Left colon (tissue), 2 donors: ENCODE measurements at regions not wholly inside any gene's neighbourhood (a gene's known extent, or its start where the extent isn't known, plus 50 kb on each side); places are given as distances from the start of the nearest gene placed in this dataset.

Experiments used
- ATAC-seq: fragments of 200-7000 bp; cut with Tn5 transposase; one replicate; pipeline ENCODE4 v1.9.1; 2020; ENCODE audit warnings: mild to moderate bottlenecking, moderate library complexity
- DNase-seq, 2 donors: peaks; one replicate each; pipeline ENCODE4 v3.0.0-alpha.2; 2020
- intact Hi-C, 2 donors: fragments of 100-400 bp; cut with DNase I in 1 of 2; cut with micrococcal nuclease in 1 of 2; formaldehyde crosslinking; loops; one replicate each; pipeline versions ENCODE4 v1.11.2 to v1.14.0; 2022; cut with DNase I, micrococcal nuclease
- donor health status: DM: no; HTN: no; CAD: no.
- donor health status: DM: yes; HTN: yes; CAD: no.

DNA sequence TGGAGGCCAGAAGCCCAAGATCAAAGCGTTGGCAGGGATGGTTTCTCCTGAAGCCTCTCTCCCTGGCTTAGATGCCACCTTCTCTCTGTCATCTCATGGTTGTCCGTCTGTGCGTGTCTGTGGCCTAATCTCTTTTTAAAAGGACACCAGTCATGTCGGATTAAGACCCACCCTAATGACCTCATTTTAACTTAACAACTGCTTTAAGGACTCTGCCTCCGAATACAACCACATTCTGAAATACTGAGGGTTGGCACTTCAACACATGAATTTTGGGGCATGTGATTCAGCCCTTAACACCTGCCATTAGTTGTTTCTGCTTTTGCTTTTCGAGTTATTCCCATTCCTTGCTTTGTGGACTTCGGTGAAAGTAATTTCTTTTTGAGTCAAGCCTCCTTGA lies 97.8 kb upstream of the SMIM21 start:
- DNase-seq, result no peak
- intact Hi-C loops, result no loop called here
- ATAC-seq, result no peak

DNA sequence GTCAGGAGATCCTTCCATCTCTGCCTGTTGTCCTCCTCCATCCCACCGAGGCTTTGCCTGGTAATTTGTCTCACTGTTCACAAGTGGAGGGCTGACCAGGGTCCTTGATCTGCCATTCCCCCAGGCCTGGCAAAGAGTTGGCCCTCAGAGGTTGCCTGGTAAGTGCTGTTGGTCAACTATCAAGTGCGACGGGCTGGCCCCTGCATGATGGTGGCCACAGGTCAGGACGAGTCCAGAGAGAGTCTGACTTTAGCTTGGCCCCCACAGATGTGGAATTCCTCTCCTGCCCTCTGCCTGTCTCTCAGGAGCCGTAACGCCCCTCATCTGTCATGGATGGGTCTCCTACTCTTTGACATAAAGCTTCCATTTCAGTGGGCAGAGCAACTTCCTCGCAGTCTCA lies 97.3 kb upstream of the SMIM21 start:
- no peak for DNase-seq
- intact Hi-C loops, result no loop called here
- no peak for ATAC-seq

DNA sequence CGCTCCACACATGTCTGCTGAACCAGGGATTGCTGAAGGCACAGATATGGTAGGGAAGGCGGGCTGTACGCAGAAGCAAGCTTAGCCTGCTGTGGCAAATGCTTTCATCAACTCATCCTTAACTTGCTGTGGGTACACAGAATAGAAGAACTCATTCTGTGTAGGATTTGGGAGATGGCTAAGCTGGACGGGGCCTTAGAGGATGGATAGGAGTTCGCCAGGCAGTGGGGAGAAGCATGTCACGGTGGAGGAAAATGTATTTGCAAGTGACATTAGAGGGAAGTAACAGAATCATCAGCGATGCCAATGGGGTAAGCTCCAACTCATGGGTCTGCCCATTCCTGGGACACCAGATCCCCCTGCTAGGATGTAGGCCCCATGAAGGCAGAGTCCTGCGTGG lies 96.7 kb upstream of the SMIM21 start:
- no peak for DNase-seq
- ATAC-seq, result no peak
- intact Hi-C loops, result no loop called here

DNA sequence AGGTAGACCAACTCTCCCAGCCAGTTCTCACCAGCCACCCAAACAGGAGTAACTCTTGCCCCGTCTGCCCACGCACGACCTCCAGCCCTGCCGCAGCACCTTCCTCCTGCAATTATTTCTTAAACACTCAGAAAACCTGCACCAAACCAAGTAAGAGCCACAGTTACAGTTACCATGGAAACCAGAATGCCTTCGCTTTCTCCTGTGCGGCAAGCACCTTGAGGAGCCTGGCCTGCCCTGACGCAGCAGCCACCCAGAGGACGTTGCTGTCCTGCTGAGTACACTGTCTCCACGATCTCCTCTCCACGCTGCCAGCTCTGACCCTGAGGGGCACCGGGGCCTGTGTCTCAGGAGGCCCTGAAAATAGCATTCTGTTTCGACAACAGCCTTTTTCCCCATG lies 94.3 kb upstream of the SMIM21 start:
- ATAC-seq (no peak), DNase-seq (no peak)
- intact Hi-C loops, result no loop called here

DNA sequence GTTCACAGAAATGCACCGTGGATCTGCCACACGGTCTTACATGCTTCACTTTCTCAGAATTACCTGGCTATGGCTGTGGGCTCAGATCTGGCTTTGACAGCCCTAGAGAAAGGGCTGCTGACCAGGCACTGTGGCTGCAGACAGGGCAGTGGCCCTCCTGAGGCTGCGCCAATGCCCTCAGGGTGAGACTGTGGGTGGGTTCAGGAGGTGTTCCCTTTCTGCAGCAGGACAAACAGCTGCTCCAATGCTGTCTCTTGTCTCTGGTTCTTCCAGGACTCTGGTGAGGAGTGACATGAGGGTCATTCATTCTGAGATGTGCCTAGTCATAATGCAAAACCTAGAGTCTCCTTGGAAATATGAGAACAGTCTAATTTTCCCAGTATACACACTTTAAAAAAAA lies 90.5 kb upstream of the SMIM21 start:
- intact Hi-C loops, result no loop called here
- ATAC-seq (no peak), DNase-seq (no peak)

DNA sequence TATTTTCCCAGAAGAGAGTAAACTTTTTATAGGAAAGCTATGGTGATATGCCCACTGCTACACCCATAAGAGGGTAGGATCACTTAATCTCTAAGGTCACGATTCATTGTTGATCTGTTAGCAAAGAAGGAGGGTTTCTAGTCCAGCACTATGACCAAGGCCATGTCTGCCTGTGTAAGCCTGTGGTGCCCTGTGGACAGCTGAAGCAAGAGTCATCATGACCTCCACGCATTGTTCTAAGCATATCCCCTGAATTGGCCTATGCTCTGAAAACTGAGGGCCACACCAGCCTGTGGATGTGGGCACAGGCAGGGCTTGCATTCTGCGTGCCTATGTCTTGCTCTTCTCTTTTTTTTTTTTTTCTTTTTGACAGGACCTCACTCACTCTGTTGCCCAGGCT lies 89.8 kb upstream of the SMIM21 start:
- intact Hi-C loops, result no loop called here
- DNase-seq (no peak), ATAC-seq (no peak)

DNA sequence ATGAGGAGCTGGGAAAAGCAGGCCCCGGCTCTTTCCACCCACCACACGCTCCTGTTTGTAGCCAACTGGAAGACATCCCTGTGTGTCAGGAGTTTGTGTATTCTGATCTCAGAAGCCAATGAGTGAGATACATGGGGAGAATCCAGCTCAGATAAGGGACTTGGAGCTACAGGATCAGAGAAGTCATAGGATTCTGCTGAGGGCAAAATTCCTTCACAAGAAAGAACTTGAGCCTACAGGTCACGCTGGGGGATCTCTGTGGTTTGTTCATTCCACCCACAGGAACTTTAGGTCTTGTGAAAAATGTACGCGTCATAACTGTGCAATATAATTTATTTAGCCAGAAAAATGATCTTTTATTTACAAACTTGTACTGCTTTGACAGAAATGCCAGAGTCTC lies 80.1 kb upstream of the SMIM21 start:
- intact Hi-C loops, result no loop called here
- ATAC-seq (no peak), DNase-seq (no peak)

DNA sequence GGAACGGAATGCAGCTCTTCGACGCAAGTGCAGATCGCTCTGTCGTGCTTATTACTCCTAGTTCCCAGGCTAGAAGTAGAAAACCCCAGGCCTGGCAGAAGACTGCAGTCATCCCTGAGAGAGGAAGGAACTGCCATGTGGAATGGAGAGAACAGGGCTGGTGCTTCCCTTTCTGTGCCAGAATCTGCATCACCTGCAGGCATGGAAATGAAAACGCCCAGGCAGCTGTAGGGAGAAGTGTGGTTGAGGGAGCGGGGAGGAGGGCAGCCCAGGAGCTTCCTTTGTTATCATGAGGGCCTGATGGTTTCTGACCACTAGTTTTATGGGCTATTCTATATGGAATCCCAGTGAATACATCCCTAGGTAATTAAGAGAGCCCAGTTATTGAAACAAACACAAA lies 79.4 kb upstream of the SMIM21 start:
- no peak for DNase-seq
- intact Hi-C loops, result no loop called here
- ATAC-seq, result no peak

GRCh38 chr18:75504469-75504868 lies 77.0 kb upstream of the SMIM21 start:
- no peak for ATAC-seq
- intact Hi-C loops, result no loop called here
- no peak for DNase-seq

GRCh38 chr18:75503615-75504014 lies 76.1 kb upstream of the SMIM21 start:
- DNase-seq (no peak), ATAC-seq (no peak)
- intact Hi-C loops, result no loop called here

DNA sequence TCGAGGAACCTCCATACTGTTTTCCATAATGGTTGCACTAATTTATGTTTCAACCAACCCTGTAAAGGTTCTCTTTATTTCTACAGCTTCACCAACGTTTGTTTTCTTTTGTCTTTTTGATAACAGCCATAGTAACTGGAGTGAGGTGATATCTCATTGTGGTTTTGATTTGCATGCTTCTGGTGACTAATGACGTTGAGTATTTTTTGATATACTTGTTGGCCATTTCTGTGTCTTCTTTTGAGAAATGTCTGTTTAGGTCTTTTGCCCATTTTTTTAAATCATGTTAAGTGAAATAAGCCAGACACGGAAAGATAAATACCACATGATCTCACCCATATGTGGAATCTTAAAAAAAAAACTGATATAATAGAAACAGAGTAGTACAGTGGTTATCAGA lies 74.8 kb upstream of the SMIM21 start:
- ATAC-seq, result no peak
- intact Hi-C loops, result no loop called here
- no peak for DNase-seq

DNA sequence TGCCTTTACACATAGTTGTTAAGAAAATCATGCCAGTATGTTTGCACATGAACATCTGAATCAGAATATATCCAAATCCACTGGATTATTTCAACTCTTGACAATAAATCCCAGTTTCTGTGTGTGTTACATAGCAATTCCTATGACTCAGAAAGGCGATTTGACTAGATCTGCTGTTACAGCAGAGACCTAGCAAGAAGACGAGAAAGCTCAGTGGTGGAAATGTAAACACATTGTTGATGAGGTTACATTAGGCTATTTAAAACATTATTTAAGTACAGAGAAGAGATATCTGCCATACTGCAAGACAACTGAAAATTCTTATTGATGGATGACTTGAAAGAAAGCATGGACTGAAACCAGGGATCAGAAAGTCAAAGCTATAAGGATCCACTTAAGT lies 73.0 kb upstream of the SMIM21 start:
- intact Hi-C loops, result no loop called here
- no peak for ATAC-seq
- no peak for DNase-seq

GRCh38 chr18:75497576-75498235 lies 70.2 kb upstream of the SMIM21 start:
- ATAC-seq (no peak), DNase-seq (no peak)
- intact Hi-C loops, result no loop called here

GRCh38 chr18:75496151-75496550 lies 68.6 kb upstream of the SMIM21 start:
- intact Hi-C loops, result no loop called here
- DNase-seq (no peak), ATAC-seq (no peak)

DNA sequence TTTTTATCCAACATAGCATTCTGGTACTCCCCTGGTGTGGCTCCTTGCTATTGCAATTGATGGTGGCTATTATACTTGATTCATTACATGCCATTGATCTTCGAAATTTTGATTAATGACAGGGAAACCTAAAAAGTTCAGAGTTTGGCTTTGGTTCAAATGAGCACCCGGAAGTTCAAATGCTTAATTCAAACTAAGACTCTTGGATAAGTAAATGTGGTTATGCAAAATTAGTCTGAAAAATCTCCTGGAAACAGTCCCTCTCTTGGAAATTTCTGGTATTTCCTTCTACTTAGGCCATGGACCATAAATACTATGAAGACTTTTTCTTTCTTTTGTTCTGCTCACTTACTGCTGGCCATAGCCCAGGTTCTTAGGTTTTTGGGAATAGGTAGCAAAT lies 65.3 kb upstream of the SMIM21 start:
- no peak for ATAC-seq
- intact Hi-C loops, result no loop called here
- DNase-seq, result no peak

GRCh38 chr18:75491361-75491760 lies 63.9 kb upstream of the SMIM21 start:
- DNase-seq (no peak), ATAC-seq (no peak)
- intact Hi-C loops, result no loop called here

GRCh38 chr18:75489493-75490190 lies 62.1 kb upstream of the SMIM21 start:
- DNase-seq (no peak), ATAC-seq (no peak)
- intact Hi-C loops, result no loop called here

GRCh38 chr18:75483662-75484061 lies 56.2 kb upstream of the SMIM21 start:
- intact Hi-C loops, result loop anchor here in 1 of 2 donors (5.0 kb wide), 1 partner anchor 831 kb away; no protein-coding TSS in a partner anchor
- DNase-seq, result no peak
- no peak for ATAC-seq

- intact Hi-C loops, result loop anchor here in 1 of 2 donors (5.0 kb wide), 1 partner anchor 831 kb away; no protein-coding TSS in a partner anchor
- DNase-seq (no peak), ATAC-seq (no peak)
Measured at GRCh38 chr18:75482880-75483279, 55.4 kb upstream of the SMIM21 start.

DNA sequence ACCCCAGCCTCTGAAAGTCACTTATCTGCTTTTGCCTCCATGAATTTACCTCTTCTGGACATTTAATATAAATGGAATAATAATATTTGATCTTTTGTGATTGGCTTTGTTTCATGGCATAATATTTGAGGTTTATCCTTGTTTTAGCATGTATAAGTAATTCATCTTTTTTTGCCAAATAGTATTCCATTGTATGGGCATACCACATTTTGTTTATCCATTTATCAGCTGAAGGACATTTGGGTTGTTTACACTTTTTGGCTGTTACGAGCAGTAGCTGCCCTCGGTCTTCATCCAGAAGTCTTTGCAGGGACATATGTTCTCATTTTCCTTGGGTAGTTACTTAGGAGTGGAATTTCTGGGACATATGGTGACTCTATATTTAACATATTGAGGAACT lies 53.0 kb upstream of the SMIM21 start:
- intact Hi-C loops, result loop anchor here in 1 of 2 donors (5.0 kb wide), 1 partner anchor 828 kb away; no protein-coding TSS in a partner anchor
- ATAC-seq (no peak), DNase-seq (no peak)
